Fibroblast of skin of abdomen (primary cell): ENCODE measurements at regions not wholly inside any gene's neighbourhood (a gene's known extent, or its start where the extent isn't known, plus 50 kb on each side); places are given as distances from the start of the nearest gene placed in this dataset.
"Not testable (repeated sequence)": the region's sequence is repeated elsewhere in the genome, so short reads cannot be mapped to it uniquely, and the experiment has no call there.

Experiments used
- DNase-seq: peaks from one replicate; pipeline ENCODE4 v3.0.0-alpha.2; 2013

- peak; percentile 73 for DNase-seq
These were observed 466.6 kb upstream of the JAG1 start for GRCh38 chr20:11140359-11140758.

GRCh38 chr20:11143481-11143880 is 469.7 kb upstream of the JAG1 start:
- no peak for DNase-seq

- peak; percentile 95 for DNase-seq
These were observed 470.5 kb upstream of the JAG1 start for GRCh38 chr20:11144114-11144950.

- no peak for DNase-seq
These were observed 471.8 kb upstream of the JAG1 start for GRCh38 chr20:11145616-11146015.

- DNase-seq: peak; percentile 51
These were observed 480.0 kb upstream of the JAG1 start for GRCh38 chr20:11153819-11154218.

GRCh38 chr20:11155156-11155756 is 481.5 kb upstream of the JAG1 start:
- no peak for DNase-seq

GRCh38 chr20:11156922-11157321 is 483.1 kb upstream of the JAG1 start:
- no peak for DNase-seq

- DNase-seq: no peak
These were observed 484.3 kb upstream of the JAG1 start for GRCh38 chr20:11158146-11158545.

- DNase-seq: no peak
These were observed 484.8 kb upstream of the JAG1 start for GRCh38 chr20:11158589-11158988.

GRCh38 chr20:11159728-11160127 is 485.9 kb upstream of the JAG1 start:
- peak; percentile 69 for DNase-seq

- no peak for DNase-seq
These were observed 488.4 kb upstream of the JAG1 start for GRCh38 chr20:11162026-11162775.

- no peak for DNase-seq
These were observed 492.0 kb upstream of the JAG1 start for GRCh38 chr20:11165789-11166188.

GRCh38 chr20:11166712-11167111 is 492.9 kb upstream of the JAG1 start:
- DNase-seq: no peak

GRCh38 chr20:11168026-11168425 is 494.2 kb upstream of the JAG1 start:
- DNase-seq: peak; percentile 35

GRCh38 chr20:11170025-11170424 is 496.2 kb upstream of the JAG1 start:
- no peak for DNase-seq

- DNase-seq: peak; percentile 65
These were observed 496.8 kb upstream of the JAG1 start for GRCh38 chr20:11170565-11170964.

GRCh38 chr20:11172881-11173280 is 499.1 kb upstream of the JAG1 start:
- DNase-seq: no peak

- DNase-seq: peak; percentile 79
These were observed 500.1 kb upstream of the JAG1 start for GRCh38 chr20:11173916-11174315.

GRCh38 chr20:11174861-11175260 is 501.1 kb upstream of the JAG1 start:
- no peak for DNase-seq

- no peak for DNase-seq
These were observed 502.6 kb upstream of the JAG1 start for GRCh38 chr20:11176431-11176830.

GRCh38 chr20:11178946-11179654 is 505.3 kb upstream of the JAG1 start:
- DNase-seq: peak; percentile 62

- DNase-seq: no peak
These were observed 506.4 kb upstream of the JAG1 start for GRCh38 chr20:11180186-11180585.

- not testable (repeated sequence) for DNase-seq
These were observed 507.3 kb upstream of the JAG1 start for GRCh38 chr20:11181129-11181528.
